ENCODE measurements at regions not wholly inside any gene's neighbourhood (a gene's known extent, or its start where the extent isn't known, plus 50 kb on each side); places are given as distances from the start of the nearest gene placed in this dataset.

GRCh38 chr4:83757121-83757621 lies 221.3 kb downstream of the GPAT3 start:
- DNase-seq, result no peak
- TF ChIP-seq CTCF (IDR thresholded peaks at IDR 0.05; ENCODE audit: unreplicated experiment), result no peak
- no peaks in the 10 kb centered on the region for H3K4me1 Mint-ChIP-seq (ENCODE audit: low read depth, unreplicated experiment)
- H3K27ac Mint-ChIP-seq (ENCODE audit: unreplicated experiment), result no peak overlapping the region
- intact Hi-C loops (cut with micrococcal nuclease; ENCODE audit: unreplicated experiment), result no loop called here
- no peaks in the 10 kb centered on the region for H3K27me3 Mint-ChIP-seq (ENCODE audit: unreplicated experiment)
- no peak overlapping the region for H3K4me3 Mint-ChIP-seq (ENCODE audit: low read depth, unreplicated experiment)
- BruUV-seq (replicated peaks), result no TSS peak
- H3K9me3 Mint-ChIP-seq (ENCODE audit: low read depth, unreplicated experiment), result no peaks in the 10 kb centered on the region
- no peaks in the 10 kb centered on the region for H3K36me3 Mint-ChIP-seq (ENCODE audit: insufficient read depth, unreplicated experiment)
- CTCF ChIA-PET, result no interaction called here

- H3K27ac Mint-ChIP-seq (ENCODE audit: unreplicated experiment), result no peak overlapping the region
- intact Hi-C loops (cut with micrococcal nuclease; ENCODE audit: unreplicated experiment), result no loop called here
- H3K27me3 Mint-ChIP-seq (ENCODE audit: unreplicated experiment), result no peaks in the 10 kb centered on the region
- no TSS peak for BruUV-seq (replicated peaks)
- no peak for DNase-seq
- peaks cover 2% of the 10 kb centered on the region for H3K9me3 Mint-ChIP-seq (ENCODE audit: low read depth, unreplicated experiment)
- CTCF ChIA-PET, result no interaction called here
- no peak for TF ChIP-seq CTCF (IDR thresholded peaks at IDR 0.05; ENCODE audit: unreplicated experiment)
- H3K36me3 Mint-ChIP-seq (ENCODE audit: insufficient read depth, unreplicated experiment), result peaks cover 4% of the 10 kb centered on the region
- peaks cover 18% of the 10 kb centered on the region for H3K4me1 Mint-ChIP-seq (ENCODE audit: low read depth, unreplicated experiment)
- H3K4me3 Mint-ChIP-seq (ENCODE audit: low read depth, unreplicated experiment), result no peak overlapping the region
Observed at GRCh38 chr4:83753260-83753659, 217.4 kb downstream of the GPAT3 start.

GRCh38 chr4:83751336-83751949 lies 215.5 kb downstream of the GPAT3 start:
- Mint-ChIP-seq H3K4me3 (ENCODE audit: low read depth, unreplicated experiment) (no peak overlapping the region), H3K27me3 (ENCODE audit: unreplicated experiment) (no peaks in the 10 kb centered on the region), H3K36me3 (ENCODE audit: insufficient read depth, unreplicated experiment) (peaks cover 4% of the 10 kb centered on the region), H3K9me3 (ENCODE audit: low read depth, unreplicated experiment) (peaks cover 2% of the 10 kb centered on the region), H3K27ac (ENCODE audit: unreplicated experiment) (no peak overlapping the region), H3K4me1 (ENCODE audit: low read depth, unreplicated experiment) (peaks cover 22% of the 10 kb centered on the region)
- TF ChIP-seq CTCF (IDR thresholded peaks at IDR 0.05; ENCODE audit: unreplicated experiment), result no peak
- intact Hi-C loops (cut with micrococcal nuclease; ENCODE audit: unreplicated experiment), result no loop called here
- CTCF ChIA-PET, result interaction anchor here (0.6 kb wide), 1 partner anchor 80 kb away, joined by 3 read pairs; no protein-coding TSS in a partner anchor
- DNase-seq, result peak; percentile 24
- BruUV-seq (replicated peaks), result no TSS peak

GRCh38 chr4:83748711-83749110 lies 212.8 kb downstream of the GPAT3 start:
- Mint-ChIP-seq H3K9me3 (ENCODE audit: low read depth, unreplicated experiment) (peaks cover 2% of the 10 kb centered on the region), H3K27ac (ENCODE audit: unreplicated experiment) (no peak overlapping the region), H3K27me3 (ENCODE audit: unreplicated experiment) (no peaks in the 10 kb centered on the region), H3K4me3 (ENCODE audit: low read depth, unreplicated experiment) (no peak overlapping the region), H3K4me1 (ENCODE audit: low read depth, unreplicated experiment) (peaks cover 22% of the 10 kb centered on the region), H3K36me3 (ENCODE audit: insufficient read depth, unreplicated experiment) (peaks cover 4% of the 10 kb centered on the region)
- intact Hi-C loops (cut with micrococcal nuclease; ENCODE audit: unreplicated experiment), result no loop called here
- BruUV-seq (replicated peaks), result no TSS peak
- no peak for DNase-seq
- CTCF ChIA-PET, result no interaction called here
- no peak for TF ChIP-seq CTCF (IDR thresholded peaks at IDR 0.05; ENCODE audit: unreplicated experiment)
